ENCODE measurements at regions not wholly inside any gene's neighbourhood (a gene's known extent, or its start where the extent isn't known, plus 50 kb on each side); places are given as distances from the start of the nearest gene placed in this dataset.

DNA sequence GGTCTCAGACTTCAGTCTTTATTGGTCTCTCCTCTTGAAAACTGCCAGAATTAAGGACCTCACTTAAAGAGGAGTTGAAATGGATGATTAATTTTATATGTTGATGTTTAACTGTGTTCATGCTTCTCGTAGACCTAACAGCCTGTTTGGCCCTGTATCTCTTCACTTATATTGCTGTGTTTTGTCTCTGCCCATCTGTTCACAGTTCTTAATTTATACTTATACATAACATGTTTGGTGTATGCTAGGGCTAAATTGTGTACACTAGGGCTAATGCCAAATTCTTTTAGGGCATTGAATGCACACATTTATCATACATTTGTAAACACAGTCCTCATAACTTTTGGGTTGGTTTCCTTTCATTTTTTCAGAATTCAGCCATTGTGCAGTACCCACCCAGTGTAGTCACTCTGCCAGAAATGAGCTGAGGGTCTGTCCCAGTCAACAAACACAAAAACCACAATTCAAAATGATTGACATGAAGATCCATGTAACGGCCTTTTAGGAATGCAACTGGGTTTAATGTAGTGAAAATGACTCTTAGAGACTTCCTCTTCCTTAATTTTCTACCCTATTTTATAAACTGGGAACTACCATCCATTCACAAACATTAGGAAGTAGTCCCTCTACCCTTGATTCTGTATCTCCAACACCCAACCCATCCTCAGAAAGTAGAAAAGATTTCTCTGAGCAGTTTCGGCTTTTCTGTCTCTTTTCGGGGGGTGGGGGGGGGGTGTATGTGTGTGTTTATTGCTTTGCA lies 668.8 kb upstream of the KLF4 start:
- TF ChIP-seq, protein P1, sequence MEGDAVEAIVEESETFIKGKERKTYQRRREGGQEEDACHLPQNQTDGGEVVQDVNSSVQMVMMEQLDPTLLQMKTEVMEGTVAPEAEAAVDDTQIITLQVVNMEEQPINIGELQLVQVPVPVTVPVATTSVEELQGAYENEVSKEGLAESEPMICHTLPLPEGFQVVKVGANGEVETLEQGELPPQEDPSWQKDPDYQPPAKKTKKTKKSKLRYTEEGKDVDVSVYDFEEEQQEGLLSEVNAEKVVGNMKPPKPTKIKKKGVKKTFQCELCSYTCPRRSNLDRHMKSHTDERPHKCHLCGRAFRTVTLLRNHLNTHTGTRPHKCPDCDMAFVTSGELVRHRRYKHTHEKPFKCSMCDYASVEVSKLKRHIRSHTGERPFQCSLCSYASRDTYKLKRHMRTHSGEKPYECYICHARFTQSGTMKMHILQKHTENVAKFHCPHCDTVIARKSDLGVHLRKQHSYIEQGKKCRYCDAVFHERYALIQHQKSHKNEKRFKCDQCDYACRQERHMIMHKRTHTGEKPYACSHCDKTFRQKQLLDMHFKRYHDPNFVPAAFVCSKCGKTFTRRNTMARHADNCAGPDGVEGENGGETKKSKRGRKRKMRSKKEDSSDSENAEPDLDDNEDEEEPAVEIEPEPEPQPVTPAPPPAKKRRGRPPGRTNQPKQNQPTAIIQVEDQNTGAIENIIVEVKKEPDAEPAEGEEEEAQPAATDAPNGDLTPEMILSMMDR (IDR thresholded peaks at IDR 0.05; ENCODE audit: low read depth, low read length, missing control alignments), result no peak
- DNase-seq (ENCODE audit: low read depth), result no peak

DNA sequence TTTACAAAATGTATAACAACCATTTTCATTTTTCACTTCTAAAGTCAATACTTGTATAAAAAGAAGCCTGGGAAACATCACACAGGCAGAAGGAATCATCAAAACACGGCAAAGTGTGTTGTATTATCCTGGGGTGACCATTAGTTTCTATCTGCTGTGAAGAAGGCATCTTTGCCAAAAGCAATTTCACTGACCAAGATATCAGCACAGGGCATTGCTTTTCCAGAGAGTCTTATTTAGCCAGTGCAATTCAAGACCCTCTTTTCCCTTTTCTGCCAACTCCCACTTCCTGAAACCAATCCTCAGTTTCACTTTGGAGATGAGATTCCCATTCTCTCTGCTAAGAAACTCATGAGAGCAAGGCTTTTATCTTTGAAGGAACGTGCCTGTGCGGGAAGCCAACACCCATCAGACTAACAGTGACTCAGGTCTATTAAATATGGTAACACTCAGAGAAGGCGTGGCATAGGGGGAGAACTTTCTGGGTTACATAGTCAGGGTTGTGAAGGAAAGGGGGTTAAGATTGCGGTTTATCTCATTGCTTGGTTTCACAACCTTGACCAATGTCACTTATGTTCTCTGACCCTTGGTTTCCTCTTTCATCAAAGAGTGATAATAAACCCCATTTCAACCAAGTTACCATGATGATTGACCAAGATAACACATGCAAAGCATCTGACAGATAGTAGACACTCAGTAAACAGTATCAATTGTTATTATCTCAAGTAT lies 666.9 kb upstream of the KLF4 start:
- in situ Hi-C loops (cut with HindIII; ENCODE audit: low sequenced_read_pairs), result no loop called here
- H3K4me3 ChIP-seq (ENCODE audit: low read depth, low read length), result no peak overlapping the region
- TF ChIP-seq, protein P1 (IDR thresholded peaks at IDR 0.05; ENCODE audit: low read depth, low read length, missing control alignments), result no peak
- DNase-seq (ENCODE audit: low read depth), result no peak

More for the DNA sequence above, 668.8 kb upstream of the KLF4 start:
- in situ Hi-C loops (cut with HindIII; ENCODE audit: low sequenced_read_pairs), result no loop called here
- H3K4me3 ChIP-seq (ENCODE audit: low read depth, low read length), result no peak overlapping the region

DNA sequence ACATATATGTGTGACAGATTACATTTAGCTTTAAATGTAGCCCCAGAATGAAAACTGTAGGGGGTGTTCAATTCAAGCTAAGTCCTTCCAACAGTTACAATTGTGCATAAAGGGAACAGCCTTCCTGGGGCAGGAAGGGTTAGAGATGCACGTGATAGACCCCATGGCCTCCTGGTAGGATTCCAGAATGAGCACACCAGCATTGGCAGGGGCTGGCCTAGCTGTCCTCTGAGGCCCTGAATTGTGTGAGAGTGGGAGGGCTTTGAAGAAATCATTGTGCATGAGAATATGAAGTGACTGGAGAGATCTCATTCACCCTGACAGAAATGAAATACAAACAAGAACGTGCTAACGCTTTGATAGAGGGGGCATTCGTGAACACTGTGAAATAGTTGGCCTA lies 663.8 kb upstream of the KLF4 start:
- in situ Hi-C loops (cut with HindIII; ENCODE audit: low sequenced_read_pairs), result no loop called here
- no peak overlapping the region for H3K4me3 ChIP-seq (ENCODE audit: low read depth, low read length)
- TF ChIP-seq, protein P1 (IDR thresholded peaks at IDR 0.05; ENCODE audit: low read depth, low read length, missing control alignments), result no peak
- no peak for DNase-seq (ENCODE audit: low read depth)

DNA sequence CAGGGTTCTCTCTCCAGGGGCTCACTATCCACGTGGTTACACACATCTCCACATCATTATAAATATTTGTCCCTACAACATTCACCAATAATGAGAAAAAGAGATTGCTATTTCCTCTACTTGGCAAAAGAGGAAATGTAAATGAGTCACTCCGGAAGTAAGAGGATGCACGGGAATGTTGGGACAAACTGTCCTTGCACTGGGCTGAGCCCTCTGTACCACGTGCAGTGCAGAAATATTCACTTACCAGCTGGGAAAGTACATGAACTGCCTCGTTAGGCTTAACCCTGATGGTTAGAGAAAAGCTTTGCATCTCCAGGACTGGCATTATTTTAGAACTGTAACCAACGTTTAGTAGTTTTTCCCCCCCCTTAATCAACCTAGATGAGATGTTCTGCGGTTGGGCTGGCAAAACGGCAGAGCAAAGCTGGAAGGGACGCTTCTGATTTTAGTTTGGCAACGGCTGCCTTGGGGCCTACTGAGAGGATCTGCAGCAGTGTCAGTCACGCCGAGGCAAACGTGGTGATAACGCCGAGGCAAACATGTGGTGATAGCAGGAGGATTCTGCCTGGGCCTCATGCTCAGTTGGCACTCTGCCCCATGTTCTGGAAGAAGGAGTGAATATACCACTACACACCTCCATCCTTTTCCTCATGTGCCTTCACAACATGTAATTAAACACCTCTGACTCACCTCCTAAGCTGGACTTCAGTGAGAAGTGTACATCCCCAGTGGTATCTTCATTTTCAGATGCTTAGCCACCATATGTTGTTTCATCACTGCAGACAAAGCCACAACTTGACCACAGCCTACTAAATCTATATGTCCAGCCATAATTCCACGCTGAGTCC lies 661.4 kb upstream of the KLF4 start:
- TF ChIP-seq, protein P1 (IDR thresholded peaks at IDR 0.05; ENCODE audit: low read depth, low read length, missing control alignments), result no peak
- H3K4me3 ChIP-seq (ENCODE audit: low read depth, low read length), result no peak overlapping the region
- in situ Hi-C loops (cut with HindIII; ENCODE audit: low sequenced_read_pairs), result no loop called here
- no peak for DNase-seq (ENCODE audit: low read depth)

DNA sequence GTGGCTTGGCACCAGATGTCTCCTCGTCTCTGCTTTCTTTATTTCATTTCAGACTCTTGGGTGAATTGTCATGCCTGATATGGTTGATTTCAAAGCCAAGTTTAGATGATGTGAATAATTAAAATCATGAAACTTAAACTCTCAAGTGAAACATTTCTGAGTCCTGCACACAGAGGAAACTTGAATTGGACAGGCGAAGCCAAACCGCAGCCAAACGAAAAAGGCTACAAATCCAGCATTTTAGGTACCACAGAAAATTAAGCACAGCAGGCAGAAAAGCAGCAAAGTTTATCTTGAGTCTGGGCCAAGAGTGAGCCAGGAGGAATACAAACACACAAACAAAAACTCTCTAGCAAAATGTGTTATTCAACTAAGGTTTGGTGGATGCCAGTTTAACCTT lies 659.8 kb upstream of the KLF4 start:
- H3K4me3 ChIP-seq (ENCODE audit: low read depth, low read length), result no peak overlapping the region
- TF ChIP-seq, protein P1 (IDR thresholded peaks at IDR 0.05; ENCODE audit: low read depth, low read length, missing control alignments), result no peak
- in situ Hi-C loops (cut with HindIII; ENCODE audit: low sequenced_read_pairs), result no loop called here
- DNase-seq (ENCODE audit: low read depth), result peak; percentile 73

DNA sequence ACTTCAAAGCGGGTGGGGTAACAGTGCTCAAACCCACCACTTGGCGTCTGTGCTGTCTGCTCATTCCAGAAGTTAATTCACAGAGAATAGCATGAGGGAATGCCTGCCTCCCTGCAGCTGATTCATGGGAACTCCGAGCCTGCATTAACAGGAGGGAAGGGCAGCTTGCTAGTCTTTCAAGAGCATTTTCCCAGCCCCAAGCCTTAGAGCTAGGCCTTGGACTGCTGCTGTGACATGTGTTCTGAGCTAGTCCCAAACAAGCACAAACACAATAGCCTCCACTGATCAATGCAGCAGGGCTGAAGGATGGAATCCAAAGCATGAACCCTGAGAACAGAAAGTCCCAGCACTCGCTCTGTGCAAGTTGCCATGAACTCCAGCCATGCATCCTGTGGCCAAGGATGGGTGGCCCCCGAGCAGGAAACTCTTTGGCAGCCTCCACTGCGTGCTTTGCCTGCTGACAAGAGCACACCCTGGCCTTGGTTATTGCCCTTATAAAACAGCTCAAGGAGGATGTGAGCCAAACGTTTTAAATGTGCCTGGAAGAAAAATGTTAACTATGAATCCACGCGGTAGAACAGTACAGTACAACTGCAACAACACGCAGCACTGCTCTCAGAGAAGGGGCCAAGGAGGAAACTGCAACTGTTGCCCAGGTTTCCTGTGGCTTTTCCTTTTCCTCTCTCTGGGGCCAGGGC lies 653.1 kb upstream of the KLF4 start:
- no peak overlapping the region for H3K4me3 ChIP-seq (ENCODE audit: low read depth, low read length)
- TF ChIP-seq, protein P1 (IDR thresholded peaks at IDR 0.05; ENCODE audit: low read depth, low read length, missing control alignments), result peak; percentile 38
- DNase-seq (ENCODE audit: low read depth), result peak; percentile 94
- in situ Hi-C loops (cut with HindIII; ENCODE audit: low sequenced_read_pairs), result no loop called here

Measured in astrocyte of the cerebellum (primary cell).